Nephron progenitor cell (in vitro differentiated cells): ENCODE measurements at regions not wholly inside any gene's neighbourhood (a gene's known extent, or its start where the extent isn't known, plus 50 kb on each side); places are given as distances from the start of the nearest gene placed in this dataset.
"Not testable (repeated sequence)": the region's sequence is repeated elsewhere in the genome, so short reads cannot be mapped to it uniquely, and the experiment has no call there.

Experiments used
- DNase-seq: peaks from one replicate; pipeline ENCODE4 v3.0.0; 2021
- H3K27ac Mint-ChIP-seq: 2 replicates; pipeline ENCODE4 v1.8.0; 2021; ENCODE audit warnings: mild to moderate bottlenecking, moderate library complexity, mixed read lengths
- H3K27me3 Mint-ChIP-seq: 2 replicates; pipeline ENCODE4 v1.8.0; 2021; ENCODE audit warnings: mild to moderate bottlenecking, low read depth, mixed read lengths; ENCODE audit not compliant: poor library complexity
- H3K36me3 Mint-ChIP-seq: 2 replicates; pipeline ENCODE4 v1.8.0; 2021; ENCODE audit warnings: low read depth, mixed read lengths
- H3K4me1 Mint-ChIP-seq: 2 replicates; pipeline ENCODE4 v1.8.0; 2021; ENCODE audit warnings: mixed read lengths
- H3K4me3 Mint-ChIP-seq: 2 replicates; pipeline ENCODE4 v1.8.0; 2021; ENCODE audit warnings: mild to moderate bottlenecking, moderate library complexity, mixed read lengths
- H3K9me3 Mint-ChIP-seq: 2 replicates; pipeline ENCODE4 v1.8.0; 2021; ENCODE audit warnings: mild to moderate bottlenecking, moderate library complexity, mixed read lengths
- TF ChIP-seq, protein P1 (sequence below): fragments of 200-600 bp; sonication (generic); IDR thresholded peaks from 2 replicates; pipeline ENCODE4 v1.5.0; 2021; ENCODE audit warnings: antibody characterized with exemption

DNA sequence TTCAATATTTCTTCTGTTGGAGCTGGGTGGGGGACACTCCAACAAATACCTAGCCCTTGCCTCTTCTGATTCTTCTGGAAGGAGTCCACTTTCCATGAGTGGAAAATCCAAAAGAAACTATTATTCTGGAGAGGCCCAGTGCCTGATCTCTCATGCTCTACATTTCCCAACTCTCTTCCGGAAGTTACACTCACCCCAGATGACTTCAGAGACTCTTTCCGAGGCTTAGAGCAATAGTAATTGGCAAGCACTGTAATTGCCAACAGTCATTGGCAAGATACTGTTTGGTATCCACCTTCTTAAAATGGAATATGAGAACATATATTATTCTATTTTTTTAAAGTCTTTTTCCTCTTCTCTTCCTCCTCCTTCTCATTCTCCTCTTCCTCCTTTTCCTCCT lies 60.5 kb upstream of the CYRIA start:
- no peaks in the 10 kb centered on the region for H3K9me3 Mint-ChIP-seq
- H3K27ac Mint-ChIP-seq = no peak overlapping the region
- peaks cover 23% of the 10 kb centered on the region for H3K4me1 Mint-ChIP-seq
- H3K27me3 Mint-ChIP-seq = peaks cover 23% of the 10 kb centered on the region
- no peaks in the 10 kb centered on the region for H3K36me3 Mint-ChIP-seq
- TF ChIP-seq, protein P1, sequence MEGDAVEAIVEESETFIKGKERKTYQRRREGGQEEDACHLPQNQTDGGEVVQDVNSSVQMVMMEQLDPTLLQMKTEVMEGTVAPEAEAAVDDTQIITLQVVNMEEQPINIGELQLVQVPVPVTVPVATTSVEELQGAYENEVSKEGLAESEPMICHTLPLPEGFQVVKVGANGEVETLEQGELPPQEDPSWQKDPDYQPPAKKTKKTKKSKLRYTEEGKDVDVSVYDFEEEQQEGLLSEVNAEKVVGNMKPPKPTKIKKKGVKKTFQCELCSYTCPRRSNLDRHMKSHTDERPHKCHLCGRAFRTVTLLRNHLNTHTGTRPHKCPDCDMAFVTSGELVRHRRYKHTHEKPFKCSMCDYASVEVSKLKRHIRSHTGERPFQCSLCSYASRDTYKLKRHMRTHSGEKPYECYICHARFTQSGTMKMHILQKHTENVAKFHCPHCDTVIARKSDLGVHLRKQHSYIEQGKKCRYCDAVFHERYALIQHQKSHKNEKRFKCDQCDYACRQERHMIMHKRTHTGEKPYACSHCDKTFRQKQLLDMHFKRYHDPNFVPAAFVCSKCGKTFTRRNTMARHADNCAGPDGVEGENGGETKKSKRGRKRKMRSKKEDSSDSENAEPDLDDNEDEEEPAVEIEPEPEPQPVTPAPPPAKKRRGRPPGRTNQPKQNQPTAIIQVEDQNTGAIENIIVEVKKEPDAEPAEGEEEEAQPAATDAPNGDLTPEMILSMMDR = no peak
- no peak for DNase-seq
- no peak overlapping the region for H3K4me3 Mint-ChIP-seq

DNA sequence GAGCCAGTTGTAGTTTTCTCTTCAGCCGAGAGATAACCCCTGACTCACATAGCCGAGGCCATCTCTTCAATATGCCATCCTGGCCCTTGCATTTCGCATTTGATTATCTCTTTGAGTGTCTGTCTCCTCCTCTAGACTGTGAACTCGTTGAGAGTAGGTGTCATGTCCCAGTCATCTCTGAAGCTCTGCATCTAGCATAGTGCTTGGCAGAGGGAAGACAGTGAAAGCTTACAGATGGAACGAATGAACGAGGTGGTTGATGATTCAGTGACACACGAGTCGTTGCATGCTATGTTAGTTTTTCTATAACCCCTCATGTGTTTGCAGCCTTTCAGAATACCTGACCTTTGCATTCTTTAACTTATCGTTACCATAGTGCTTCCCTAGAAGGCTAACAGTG lies 59.9 kb upstream of the CYRIA start:
- Mint-ChIP-seq H3K36me3 (no peaks in the 10 kb centered on the region), H3K4me1 (peaks cover 23% of the 10 kb centered on the region), H3K4me3 (no peak overlapping the region), H3K27me3 (peaks cover 23% of the 10 kb centered on the region), H3K27ac (no peak overlapping the region), H3K9me3 (no peaks in the 10 kb centered on the region)
- DNase-seq = no peak
- TF ChIP-seq, protein P1 = no peak

DNA sequence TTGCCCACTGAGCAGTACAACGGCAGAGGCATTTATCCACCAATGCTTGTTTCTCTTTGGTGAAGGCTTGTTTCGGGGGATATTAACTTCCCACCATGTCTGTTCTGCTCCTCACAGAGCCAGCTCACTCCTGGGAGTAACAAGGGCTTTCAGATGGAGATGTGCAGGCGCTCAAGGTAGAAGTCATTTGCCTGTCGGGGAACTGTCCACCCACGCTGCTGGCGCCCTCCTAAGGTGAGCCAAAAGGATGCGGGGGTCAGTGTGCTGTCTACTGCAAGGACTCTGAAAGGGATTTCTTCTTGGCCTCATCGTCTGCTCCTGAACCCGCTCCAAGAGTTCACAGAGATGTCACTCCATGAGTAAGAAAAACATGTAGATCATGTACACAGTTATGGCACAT lies 57.0 kb upstream of the CYRIA start:
- Mint-ChIP-seq H3K4me1 (peaks cover 15% of the 10 kb centered on the region), H3K9me3 (no peaks in the 10 kb centered on the region), H3K27me3 (peaks cover 19% of the 10 kb centered on the region), H3K4me3 (no peak overlapping the region), H3K36me3 (no peaks in the 10 kb centered on the region), H3K27ac (no peak overlapping the region)
- TF ChIP-seq, protein P1 = no peak
- DNase-seq = no peak

DNA sequence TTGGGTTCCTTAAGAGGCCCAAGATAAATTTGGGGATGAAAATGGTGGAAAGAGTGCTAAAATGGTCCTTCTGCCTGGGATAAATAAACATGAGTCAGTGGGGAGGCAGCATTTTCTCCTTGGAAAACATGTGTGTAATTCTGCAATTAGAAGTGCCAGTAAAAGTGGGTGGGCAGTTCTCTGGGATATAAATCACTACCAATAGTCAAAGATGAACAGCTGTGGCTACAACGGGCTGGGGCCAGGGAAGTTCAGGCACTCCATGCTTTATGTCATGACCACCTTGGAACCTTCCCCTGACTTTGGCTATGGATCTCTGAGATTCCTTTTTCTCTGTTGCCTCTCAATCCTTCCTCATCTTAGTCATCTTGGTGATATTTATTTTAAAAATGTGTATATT lies 56.5 kb upstream of the CYRIA start:
- Mint-ChIP-seq H3K36me3 (no peaks in the 10 kb centered on the region), H3K27me3 (peaks cover 22% of the 10 kb centered on the region)

DNA sequence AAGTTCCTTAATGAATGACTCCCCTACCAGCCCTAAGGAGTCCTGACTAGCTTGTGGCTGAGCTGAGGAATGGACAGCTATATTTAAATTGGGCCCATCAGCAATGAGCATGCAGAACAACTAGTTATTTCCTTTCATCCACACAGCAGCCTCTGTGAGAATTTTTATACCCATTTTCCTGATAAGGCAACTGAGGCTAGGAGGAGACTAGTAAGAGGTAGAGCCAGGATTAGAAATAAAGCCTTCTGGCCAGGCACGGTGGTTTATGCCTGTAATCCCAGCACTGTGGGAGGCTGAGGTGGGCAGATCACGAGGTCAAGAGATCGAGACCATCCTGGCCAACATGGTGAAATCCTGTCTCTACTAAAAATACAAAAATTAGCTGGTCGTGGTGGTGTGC lies 55.9 kb upstream of the CYRIA start:
- DNase-seq, H3K4me3 Mint-ChIP-seq, H3K27ac Mint-ChIP-seq, H3K9me3 Mint-ChIP-seq, H3K36me3 Mint-ChIP-seq: not testable (repeated sequence)
- Mint-ChIP-seq H3K27me3 (peaks cover 22% of the 10 kb centered on the region), H3K4me1 (peaks cover 15% of the 10 kb centered on the region)

More for the DNA sequence above, 56.5 kb upstream of the CYRIA start:
- TF ChIP-seq, protein P1 = no peak
- H3K9me3 Mint-ChIP-seq = no peaks in the 10 kb centered on the region
- H3K27ac Mint-ChIP-seq = no peak overlapping the region
- DNase-seq = no peak
- no peak overlapping the region for H3K4me3 Mint-ChIP-seq
- peaks cover 15% of the 10 kb centered on the region for H3K4me1 Mint-ChIP-seq

DNA sequence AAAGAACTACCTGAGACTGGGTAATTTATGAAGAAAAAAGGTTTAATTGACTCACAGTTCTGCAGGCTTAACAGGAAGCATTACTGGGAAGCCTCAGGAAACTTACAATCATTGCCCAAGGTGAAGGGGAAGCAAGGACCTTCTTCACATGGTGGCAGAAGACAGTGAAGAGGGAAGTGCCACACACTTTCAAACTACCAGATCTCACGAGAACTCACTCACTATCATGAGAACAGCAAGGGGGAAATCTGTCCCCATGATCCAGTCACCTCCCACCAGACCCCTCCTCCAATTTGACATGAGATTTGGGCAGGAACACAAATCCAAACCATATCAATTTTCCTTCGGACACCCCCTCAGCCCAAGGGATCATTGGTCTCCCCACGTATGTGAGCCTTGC lies 55.1 kb upstream of the CYRIA start:
- H3K27ac Mint-ChIP-seq, H3K4me3 Mint-ChIP-seq, H3K9me3 Mint-ChIP-seq, DNase-seq, H3K36me3 Mint-ChIP-seq: not testable (repeated sequence)
- peaks cover 24% of the 10 kb centered on the region for H3K27me3 Mint-ChIP-seq
- peaks cover 15% of the 10 kb centered on the region for H3K4me1 Mint-ChIP-seq

DNA sequence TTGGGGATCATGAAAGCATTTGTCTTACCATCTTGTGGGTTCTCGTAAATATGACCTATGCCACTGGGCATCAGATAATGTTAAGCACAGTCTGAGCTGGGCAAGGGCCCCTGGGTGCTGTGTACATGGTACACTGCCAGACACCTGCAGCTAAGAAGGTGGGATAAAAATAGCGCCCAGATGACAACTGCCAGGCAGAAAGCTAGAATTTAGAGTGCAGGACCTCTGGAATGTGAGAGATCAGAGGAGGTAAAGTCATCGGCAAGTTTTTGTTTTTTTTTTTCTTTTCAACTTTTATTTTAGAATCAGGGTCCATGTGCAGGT lies 53.8 kb upstream of the CYRIA start:
- H3K27me3 Mint-ChIP-seq = peaks cover 23% of the 10 kb centered on the region
- no peak overlapping the region for H3K27ac Mint-ChIP-seq
- peaks cover 15% of the 10 kb centered on the region for H3K4me1 Mint-ChIP-seq
- no peaks in the 10 kb centered on the region for H3K36me3 Mint-ChIP-seq
- H3K4me3 Mint-ChIP-seq = no peak overlapping the region
- TF ChIP-seq, protein P1 = no peak
- H3K9me3 Mint-ChIP-seq = no peaks in the 10 kb centered on the region
- DNase-seq = no peak
